SKM-1 (cell line): ENCODE measurements at regions not wholly inside any gene's neighbourhood (a gene's known extent, or its start where the extent isn't known, plus 50 kb on each side); places are given as distances from the start of the nearest gene placed in this dataset.

ENCODE experiments used
- DNase-seq: peaks from one replicate; lab custom pipeline; 2025; ENCODE audit not compliant: unreplicated experiment; lab: John Stamatoyannopoulos, UW

GRCh38 chr12:107565551-107565950, 120.0 kb upstream of the PWP1 start:
- DNase-seq, result no peak

GRCh38 chr12:107567876-107568619, 117.6 kb upstream of the PWP1 start:
- no peak for DNase-seq

GRCh38 chr12:107568718-107569117, 116.9 kb upstream of the PWP1 start:
- no peak for DNase-seq

GRCh38 chr12:107570721-107571120, 114.9 kb upstream of the PWP1 start:
- DNase-seq, result no peak

GRCh38 chr12:107571492-107571891, 114.1 kb upstream of the PWP1 start:
- no peak for DNase-seq

GRCh38 chr12:107574691-107575090, 110.9 kb upstream of the PWP1 start:
- DNase-seq, result no peak

- DNase-seq, result no peak
These were observed 104.6 kb upstream of the PWP1 start for GRCh38 chr12:107580750-107581618.

- no peak for DNase-seq
These were observed 104.0 kb upstream of the PWP1 start for GRCh38 chr12:107581619-107582015.

- DNase-seq, result no peak
These were observed 102.0 kb upstream of the PWP1 start for GRCh38 chr12:107583551-107583950.

- no peak for DNase-seq
These were observed 101.0 kb upstream of the PWP1 start for GRCh38 chr12:107584563-107584962.

- no peak for DNase-seq
These were observed 99.2 kb upstream of the PWP1 start for GRCh38 chr12:107586256-107586970.

- DNase-seq, result no peak
These were observed 95.2 kb upstream of the PWP1 start for GRCh38 chr12:107590413-107590812.

GRCh38 chr12:107590814-107591375, 94.7 kb upstream of the PWP1 start:
- DNase-seq, result no peak

GRCh38 chr12:107593713-107594381, 91.8 kb upstream of the PWP1 start:
- no peak for DNase-seq

- DNase-seq, result no peak
These were observed 90.6 kb upstream of the PWP1 start for GRCh38 chr12:107594995-107595394.

GRCh38 chr12:107597695-107598410, 87.7 kb upstream of the PWP1 start:
- DNase-seq, result no peak

GRCh38 chr12:107598906-107599305, 86.7 kb upstream of the PWP1 start:
- DNase-seq, result no peak

- DNase-seq, result no peak
These were observed 84.9 kb upstream of the PWP1 start for GRCh38 chr12:107600581-107601144.

GRCh38 chr12:107602446-107602845, 83.2 kb upstream of the PWP1 start:
- DNase-seq, result no peak

- no peak for DNase-seq
These were observed 80.3 kb upstream of the PWP1 start for GRCh38 chr12:107605293-107605692.
